Hepatocyte (in vitro differentiated cells): ENCODE measurements at regions not wholly inside any gene's neighbourhood (a gene's known extent, or its start where the extent isn't known, plus 50 kb on each side); places are given as distances from the start of the nearest gene placed in this dataset.

Experiments used
- DNase-seq: peaks from one replicate; pipeline ENCODE4 v3.0.0-alpha.2; 2016; ENCODE audit warnings: low spot score
- H2AFZ ChIP-seq: fragments of 200-600 bp; sonication (generic); 2 replicates; pipeline ENCODE4 v1.6.0; 2016; ENCODE audit warnings: antibody characterized with exemption, mild to moderate bottlenecking
- H3K27ac ChIP-seq: fragments of 200-600 bp; sonication (generic); 2 replicates; pipeline ENCODE4 v1.5.1; 2016; ENCODE audit warnings: mild to moderate bottlenecking
- H3K27me3 ChIP-seq: fragments of 200-600 bp; sonication (generic); 2 replicates; pipeline ENCODE4 v1.6.1; 2016
- H3K36me3 ChIP-seq: fragments of 200-600 bp; sonication (generic); replicated peaks from 2 replicates; pipeline ENCODE4 v1.5.1; 2016; ENCODE audit warnings: low read depth; ENCODE audit not compliant: insufficient read depth
- H3K4me1 ChIP-seq: fragments of 200-600 bp; sonication (generic); 2 replicates; pipeline ENCODE4 v1.5.1; 2016; ENCODE audit warnings: mild to moderate bottlenecking, moderate library complexity; ENCODE audit not compliant: insufficient read depth
- H3K4me2 ChIP-seq: fragments of 200-600 bp; sonication (generic); 2 replicates; pipeline ENCODE4 v1.6.0; 2016
- H3K4me3 ChIP-seq: fragments of 200-600 bp; sonication (generic); 2 replicates; pipeline ENCODE4 v1.5.1; 2016; ENCODE audit warnings: mild to moderate bottlenecking
- H3K79me2 ChIP-seq: fragments of 200-600 bp; sonication (generic); 2 replicates; pipeline ENCODE4 v1.6.0; 2017; ENCODE audit warnings: mild to moderate bottlenecking
- H3K9me2 ChIP-seq: fragments of 200-600 bp; sonication (generic); replicated peaks from 2 replicates; pipeline ENCODE4 v1.6.0; 2017; ENCODE audit warnings: mild to moderate bottlenecking; ENCODE audit not compliant: insufficient read depth
- H3K9me3 ChIP-seq: fragments of 200-600 bp; sonication (generic); 2 replicates; pipeline ENCODE4 v1.5.1; 2016; ENCODE audit warnings: low read depth, mild to moderate bottlenecking
- H4K20me1 ChIP-seq: fragments of 200-600 bp; sonication (generic); 2 replicates; pipeline ENCODE4 v1.6.0; 2016; ENCODE audit warnings: mild to moderate bottlenecking; ENCODE audit not compliant: insufficient read depth, poor library complexity, severe bottlenecking
- EZH2 ChIP-seq: fragments of 200-600 bp; sonication (generic); IDR thresholded peaks from 2 replicates; pipeline ENCODE4 v1.6.1; 2016; ENCODE audit warnings: antibody characterized with exemption, mild to moderate bottlenecking, borderline replicate concordance
- EZH2phosphoT487 ChIP-seq: fragments of 200-600 bp; sonication (generic); IDR thresholded peaks from one replicate; pipeline ENCODE4 v1.6.1; 2018; ENCODE audit warnings: antibody characterized with exemption, mild to moderate bottlenecking, low read depth, moderate library complexity; ENCODE audit not compliant: unreplicated experiment, severe bottlenecking
- WGBS: methylation state at CpG from one replicate; pipeline ENCODE4 v1.1.6; 2016; ENCODE audit warnings: low lambda C conversion rate; ENCODE audit errors: missing lambda C conversion rate; 5-methylcytosine and 5-hydroxymethylcytosine counted together
- TF ChIP-seq, protein P1 (sequence below): fragments of 200-600 bp; sonication (generic); IDR thresholded peaks from 2 replicates; pipeline ENCODE4 v1.5.1; 2016; ENCODE audit warnings: antibody characterized with exemption, mild to moderate bottlenecking; ENCODE audit not compliant: poor library complexity

DNA sequence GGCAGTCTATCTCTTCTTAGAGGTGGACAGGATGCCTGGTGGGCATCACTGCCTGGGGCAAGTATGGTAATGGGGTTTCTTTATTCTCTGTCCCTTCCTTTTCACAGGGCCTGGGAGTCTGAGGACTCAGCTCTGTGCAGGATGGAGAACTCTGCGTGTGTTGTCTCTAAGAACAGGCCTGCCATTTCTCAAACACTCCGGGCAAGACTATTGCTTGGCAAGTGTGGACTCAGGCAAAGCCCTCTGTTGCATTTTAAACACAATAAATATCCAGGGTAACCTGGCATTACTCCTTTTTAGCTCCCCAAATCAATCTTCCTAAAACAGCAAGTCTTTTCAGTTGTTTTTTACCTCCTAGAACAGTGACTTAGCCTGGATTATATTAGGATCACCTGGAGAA, 185.1 kb upstream of the ROPN1 start:
- Histone ChIP-seq H3K9me3 (no peaks in the 10 kb centered on the region), H3K4me1 (peaks cover 4% of the 10 kb centered on the region), H3K27me3 (no peaks in the 10 kb centered on the region), H3K27ac (no peak overlapping the region), H4K20me1 (no peaks in the 10 kb centered on the region), H3K4me2 (no peak overlapping the region), H3K9me2 (no peaks in the 10 kb centered on the region), H3K4me3 (no peak overlapping the region), H2AFZ (no peak overlapping the region), H3K79me2 (no peaks in the 10 kb centered on the region), H3K36me3 (no peaks in the 10 kb centered on the region)
- TF ChIP-seq EZH2 = no peak
- TF ChIP-seq, protein P1, sequence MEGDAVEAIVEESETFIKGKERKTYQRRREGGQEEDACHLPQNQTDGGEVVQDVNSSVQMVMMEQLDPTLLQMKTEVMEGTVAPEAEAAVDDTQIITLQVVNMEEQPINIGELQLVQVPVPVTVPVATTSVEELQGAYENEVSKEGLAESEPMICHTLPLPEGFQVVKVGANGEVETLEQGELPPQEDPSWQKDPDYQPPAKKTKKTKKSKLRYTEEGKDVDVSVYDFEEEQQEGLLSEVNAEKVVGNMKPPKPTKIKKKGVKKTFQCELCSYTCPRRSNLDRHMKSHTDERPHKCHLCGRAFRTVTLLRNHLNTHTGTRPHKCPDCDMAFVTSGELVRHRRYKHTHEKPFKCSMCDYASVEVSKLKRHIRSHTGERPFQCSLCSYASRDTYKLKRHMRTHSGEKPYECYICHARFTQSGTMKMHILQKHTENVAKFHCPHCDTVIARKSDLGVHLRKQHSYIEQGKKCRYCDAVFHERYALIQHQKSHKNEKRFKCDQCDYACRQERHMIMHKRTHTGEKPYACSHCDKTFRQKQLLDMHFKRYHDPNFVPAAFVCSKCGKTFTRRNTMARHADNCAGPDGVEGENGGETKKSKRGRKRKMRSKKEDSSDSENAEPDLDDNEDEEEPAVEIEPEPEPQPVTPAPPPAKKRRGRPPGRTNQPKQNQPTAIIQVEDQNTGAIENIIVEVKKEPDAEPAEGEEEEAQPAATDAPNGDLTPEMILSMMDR = no peak
- no peak for TF ChIP-seq EZH2phosphoT487
- 83% methylated on average over 2 of the region's 2 CpGs for WGBS
- no peak for DNase-seq

GRCh38 chr3:124178531-124178930, 186.6 kb upstream of the ROPN1 start:
- TF ChIP-seq EZH2phosphoT487 (no peak), EZH2 (no peak)
- TF ChIP-seq, protein P1 = no peak
- H2AFZ ChIP-seq = no peak overlapping the region
- H3K4me3 ChIP-seq = no peak overlapping the region
- no peaks in the 10 kb centered on the region for H3K9me3 ChIP-seq
- DNase-seq = no peak
- no peak overlapping the region for H3K27ac ChIP-seq
- no peaks in the 10 kb centered on the region for H3K79me2 ChIP-seq
- H3K4me2 ChIP-seq = no peak overlapping the region
- 94% methylated on average over 3 of the region's 3 CpGs for WGBS
- H3K36me3 ChIP-seq = no peaks in the 10 kb centered on the region
- no peaks in the 10 kb centered on the region for H3K27me3 ChIP-seq
- H4K20me1 ChIP-seq = no peaks in the 10 kb centered on the region
- H3K4me1 ChIP-seq = no peaks in the 10 kb centered on the region
- no peaks in the 10 kb centered on the region for H3K9me2 ChIP-seq

DNA sequence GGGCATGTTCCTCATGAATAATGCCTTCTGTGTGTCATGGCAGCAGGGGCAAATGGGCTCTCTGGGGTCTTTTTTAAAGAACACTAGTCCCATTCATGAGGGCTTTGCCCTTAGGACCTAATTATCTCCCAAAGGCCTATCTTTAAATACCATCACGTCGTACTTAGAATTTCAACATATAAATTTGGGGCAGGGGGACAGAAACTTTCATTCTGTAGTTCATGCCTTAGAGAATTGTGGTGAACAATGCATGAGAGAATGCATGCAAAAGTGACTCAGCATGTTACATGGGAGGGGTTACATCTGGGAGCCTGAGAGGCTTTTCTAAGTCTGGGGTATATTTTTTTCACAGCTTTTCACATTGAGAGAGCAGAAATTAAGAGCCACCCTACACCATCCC, 208.5 kb upstream of the ROPN1 start:
- no peak overlapping the region for H3K4me3 ChIP-seq
- TF ChIP-seq, protein P1 = no peak
- no peak for TF ChIP-seq EZH2phosphoT487
- TF ChIP-seq EZH2 = no peak
- DNase-seq = no peak
- 83% methylated on average over 2 of the region's 2 CpGs for WGBS
- H3K79me2 ChIP-seq = no peaks in the 10 kb centered on the region
- H2AFZ ChIP-seq = no peak overlapping the region
- H3K27me3 ChIP-seq = no peaks in the 10 kb centered on the region
- no peak overlapping the region for H3K4me2 ChIP-seq
- no peaks in the 10 kb centered on the region for H3K9me2 ChIP-seq
- peaks cover 16% of the 10 kb centered on the region for H3K4me1 ChIP-seq
- no peaks in the 10 kb centered on the region for H3K36me3 ChIP-seq
- no peaks in the 10 kb centered on the region for H3K9me3 ChIP-seq
- H4K20me1 ChIP-seq = no peaks in the 10 kb centered on the region
- H3K27ac ChIP-seq = no peak overlapping the region

DNA sequence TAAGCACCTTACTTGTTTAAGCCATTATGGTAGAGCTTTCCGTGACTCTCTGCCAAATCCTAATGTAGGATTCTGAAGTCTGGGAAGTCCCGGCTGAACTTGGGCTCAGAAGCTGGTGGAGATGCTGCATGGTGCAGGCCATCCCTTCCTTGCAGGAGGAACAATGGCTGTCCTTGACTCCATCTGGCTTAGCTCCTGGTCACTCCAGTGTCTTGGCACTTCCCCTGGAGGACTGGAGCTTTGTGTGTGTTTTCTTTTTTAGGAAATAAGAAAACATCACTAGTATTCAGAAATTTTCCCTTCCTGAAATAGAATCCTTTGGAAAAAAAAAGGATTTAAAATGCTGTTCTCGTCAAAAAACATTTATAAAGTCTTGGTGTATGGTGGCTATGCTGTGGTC, 209.3 kb upstream of the ROPN1 start:
- no peaks in the 10 kb centered on the region for H4K20me1 ChIP-seq
- no peaks in the 10 kb centered on the region for H3K9me2 ChIP-seq
- H3K27ac ChIP-seq = no peak overlapping the region
- peaks cover 16% of the 10 kb centered on the region for H3K4me1 ChIP-seq
- TF ChIP-seq EZH2phosphoT487 (no peak), EZH2 (no peak)
- TF ChIP-seq, protein P1 = no peak
- no peak overlapping the region for H2AFZ ChIP-seq
- no peaks in the 10 kb centered on the region for H3K79me2 ChIP-seq
- H3K4me2 ChIP-seq = no peak overlapping the region
- no peaks in the 10 kb centered on the region for H3K9me3 ChIP-seq
- H3K27me3 ChIP-seq = peaks cover 3% of the 10 kb centered on the region
- 98% methylated on average over 3 of the region's 3 CpGs for WGBS
- DNase-seq = no peak
- no peak overlapping the region for H3K4me3 ChIP-seq
- H3K36me3 ChIP-seq = no peaks in the 10 kb centered on the region
